PC-3 (cell line): ENCODE measurements at regions not wholly inside any gene's neighbourhood (a gene's known extent, or its start where the extent isn't known, plus 50 kb on each side); places are given as distances from the start of the nearest gene placed in this dataset.

ENCODE experiments used
- CTCF ChIP-seq: fragments of 300-600 bp; sonication (generic); conservative IDR thresholded peaks from 2 replicates; pipeline ENCODE4 v1.5.1; 2017; ENCODE audit warnings: antibody characterized with exemption, low read depth, mild to moderate bottlenecking, low read length
- EZH2 ChIP-seq: fragments of 300-600 bp; sonication (generic); IDR thresholded peaks from one replicate; pipeline ENCODE4 v1.6.1; 2017; ENCODE audit warnings: antibody characterized with exemption, mild to moderate bottlenecking, low read length; ENCODE audit not compliant: unreplicated experiment
- EZH2phosphoT487 ChIP-seq: fragments of 300-600 bp; sonication (generic); IDR thresholded peaks from 2 replicates; pipeline ENCODE4 v1.6.1; 2018; ENCODE audit warnings: mild to moderate bottlenecking, antibody characterized with exemption, low read length, borderline replicate concordance

DNA sequence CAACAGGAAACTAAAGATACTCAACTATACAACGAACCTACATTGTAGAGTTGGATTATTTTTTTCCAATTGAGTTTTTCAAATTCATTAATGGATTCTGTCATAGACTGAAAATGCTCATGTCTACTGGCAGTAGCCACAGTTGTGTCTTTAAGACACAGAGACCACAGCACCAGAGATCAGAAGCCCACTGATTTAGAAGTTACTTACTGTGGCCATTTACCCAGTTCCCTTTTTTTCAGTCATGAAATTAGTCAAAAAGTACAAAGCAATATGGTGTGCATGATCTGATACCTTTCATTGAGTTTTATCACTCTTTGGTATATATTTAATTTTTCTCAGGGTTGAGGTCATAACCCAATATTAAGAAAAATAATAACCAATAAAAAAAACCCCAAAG, 1640.2 kb upstream of the WWC1 start:
- no peak for TF ChIP-seq CTCF
- TF ChIP-seq EZH2: no peak
- TF ChIP-seq EZH2phosphoT487: no peak
